ENCODE measurements at regions not wholly inside any gene's neighbourhood (a gene's known extent, or its start where the extent isn't known, plus 50 kb on each side); places are given as distances from the start of the nearest gene placed in this dataset.

- peak overlapping the region; percentile 53 to 63 for H3K27ac ChIP-seq
- WGBS, 10 experiments: 1 to 67% (median 31%) methylated on average over 1 to 6 of the region's 6 CpGs
- peak; percentile 59 to 100 (median 98) for ATAC-seq (replicated peaks in 6 of 8)
- H3K4me3 ChIP-seq: no peak overlapping the region
- in situ Hi-C loops (cut with MboI; ENCODE audit: low pct_unique_long_range_greater_than_20kb in 2 of 9, low sequenced_read_pairs in 9 of 9, unreplicated experiment in 9 of 9): loop anchor here in 2 of 9 experiments (10.0 to 25.0 kb wide), 2 partner anchors 526 to 539 kb away; partner anchors contain the start of gene KLF6 (in 1 of the 2)
- peaks cover 10 to 14% of the 10 kb centered on the region in 2 donors for H3K4me1 ChIP-seq (replicated peaks in 1 of 2)
Observed at GRCh38 chr10:3248526-3249306, 76.1 kb upstream of the PITRM1 start.

DNA sequence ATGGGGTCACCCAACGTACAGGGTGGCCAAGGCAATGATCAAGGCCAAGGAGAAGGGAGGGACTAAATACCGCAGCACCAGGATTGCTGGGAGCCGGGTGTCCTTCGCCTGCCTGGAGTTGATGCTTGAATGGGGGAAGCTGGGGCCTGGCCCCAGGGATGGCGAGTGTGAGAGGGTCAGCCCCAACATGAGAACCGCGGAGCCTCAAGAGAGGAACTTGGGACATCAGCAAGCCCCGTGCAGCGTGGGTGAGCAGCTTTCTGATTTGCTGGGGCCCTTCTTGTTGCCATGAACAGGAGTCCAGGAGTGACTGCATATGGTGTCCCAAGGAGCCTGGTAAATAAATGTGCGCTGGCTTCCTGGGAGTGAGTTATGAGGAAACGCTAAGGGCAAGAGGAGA lies 72.8 kb upstream of the PITRM1 start:
- 80 to 100% (median 100%) methylated on average over 1 to 9 of the region's 11 CpGs; no CpG with 5 or more reads in 1 of the 10 experiments for WGBS, 10 experiments
- in situ Hi-C loops (cut with MboI; ENCODE audit: low pct_unique_long_range_greater_than_20kb in 2 of 9, low sequenced_read_pairs in 9 of 9, unreplicated experiment in 9 of 9): loop anchor here in 2 of 9 experiments (10.0 to 25.0 kb wide), 2 partner anchors 529 to 542 kb away; partner anchors contain the start of gene KLF6 (in 1 of the 2)
- ATAC-seq (replicated peaks in 6 of 8): no peak
- Histone ChIP-seq H3K4me1 (replicated peaks in 1 of 2) (peaks cover 27 to 34% of the 10 kb centered on the region in 2 donors), H3K27ac (no peak overlapping the region), H3K4me3 (no peak overlapping the region)

DNA sequence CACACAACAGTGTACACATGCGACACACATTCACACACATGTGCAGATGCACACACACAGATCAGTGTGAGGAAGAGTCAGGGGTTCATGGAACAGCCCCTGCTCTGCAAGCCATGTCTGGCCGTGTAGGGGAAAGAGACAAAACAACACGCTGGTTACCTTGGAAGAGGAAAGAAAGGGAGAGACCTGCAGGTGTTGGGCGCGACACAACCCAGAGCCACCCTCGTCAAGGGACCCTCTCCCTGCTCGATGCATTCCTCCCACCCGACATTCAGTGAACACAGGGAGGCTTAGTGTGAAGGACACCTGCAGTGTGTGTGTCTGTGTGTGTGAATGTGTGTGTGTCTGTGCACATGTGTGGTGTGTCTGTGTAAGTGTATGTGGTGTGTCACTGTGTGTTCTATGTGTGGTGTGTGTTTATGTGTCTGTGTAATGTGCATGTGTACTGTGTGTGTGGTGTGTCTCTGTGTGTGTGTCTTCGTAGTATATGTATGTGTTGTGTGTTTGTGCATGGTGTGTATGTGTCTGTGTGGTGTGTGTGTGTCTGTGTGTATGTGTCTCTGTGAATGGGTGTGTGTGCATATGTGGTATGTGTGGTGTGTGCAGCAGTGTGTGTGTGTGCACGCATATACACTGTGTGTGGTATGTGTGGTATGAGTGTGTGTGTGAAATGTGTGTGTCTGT lies 69.5 kb upstream of the PITRM1 start:
- peaks cover 20 to 39% of the 10 kb centered on the region in 2 donors for H3K4me1 ChIP-seq (replicated peaks in 1 of 2)
- in situ Hi-C loops (cut with MboI; ENCODE audit: low pct_unique_long_range_greater_than_20kb in 2 of 9, low sequenced_read_pairs in 9 of 9, unreplicated experiment in 9 of 9): loop anchor here in 2 of 9 experiments (10.0 to 25.0 kb wide), 2 partner anchors 533 to 545 kb away; partner anchors contain the start of gene KLF6 (in 1 of the 2)
- peak overlapping the region; percentile 0 to 28 for H3K27ac ChIP-seq
- 50 to 86% (median 79%) methylated on average over 1 to 6 of the region's 10 CpGs; no CpG with 5 or more reads in 6 of the 10 experiments for WGBS, 10 experiments
- H3K4me3 ChIP-seq: no peak overlapping the region
- ATAC-seq (replicated peaks in 6 of 8): no peak

- Histone ChIP-seq H3K4me1 (replicated peaks in 1 of 2) (peaks cover 27 to 46% of the 10 kb centered on the region in 2 donors), H3K4me3 (no peak overlapping the region), H3K27ac (peak overlapping the region; percentile 0 to 28)
- in situ Hi-C loops (cut with MboI; ENCODE audit: low pct_unique_long_range_greater_than_20kb in 2 of 9, low sequenced_read_pairs in 9 of 9, unreplicated experiment in 9 of 9): loop anchor here in 2 of 9 experiments (10.0 to 25.0 kb wide), 2 partner anchors 533 to 546 kb away; partner anchors contain the start of gene KLF6 (in 1 of the 2)
- peak in 5 of 8 experiments; percentile 81 to 92 (median 91) for ATAC-seq (replicated peaks in 6 of 8)
- 40 to 100% (median 65%) methylated on average over 1 to 16 of the region's 24 CpGs; no CpG with 5 or more reads in 2 of the 10 experiments for WGBS, 10 experiments
Observed at GRCh38 chr10:3241274-3241921, 68.8 kb upstream of the PITRM1 start.

DNA sequence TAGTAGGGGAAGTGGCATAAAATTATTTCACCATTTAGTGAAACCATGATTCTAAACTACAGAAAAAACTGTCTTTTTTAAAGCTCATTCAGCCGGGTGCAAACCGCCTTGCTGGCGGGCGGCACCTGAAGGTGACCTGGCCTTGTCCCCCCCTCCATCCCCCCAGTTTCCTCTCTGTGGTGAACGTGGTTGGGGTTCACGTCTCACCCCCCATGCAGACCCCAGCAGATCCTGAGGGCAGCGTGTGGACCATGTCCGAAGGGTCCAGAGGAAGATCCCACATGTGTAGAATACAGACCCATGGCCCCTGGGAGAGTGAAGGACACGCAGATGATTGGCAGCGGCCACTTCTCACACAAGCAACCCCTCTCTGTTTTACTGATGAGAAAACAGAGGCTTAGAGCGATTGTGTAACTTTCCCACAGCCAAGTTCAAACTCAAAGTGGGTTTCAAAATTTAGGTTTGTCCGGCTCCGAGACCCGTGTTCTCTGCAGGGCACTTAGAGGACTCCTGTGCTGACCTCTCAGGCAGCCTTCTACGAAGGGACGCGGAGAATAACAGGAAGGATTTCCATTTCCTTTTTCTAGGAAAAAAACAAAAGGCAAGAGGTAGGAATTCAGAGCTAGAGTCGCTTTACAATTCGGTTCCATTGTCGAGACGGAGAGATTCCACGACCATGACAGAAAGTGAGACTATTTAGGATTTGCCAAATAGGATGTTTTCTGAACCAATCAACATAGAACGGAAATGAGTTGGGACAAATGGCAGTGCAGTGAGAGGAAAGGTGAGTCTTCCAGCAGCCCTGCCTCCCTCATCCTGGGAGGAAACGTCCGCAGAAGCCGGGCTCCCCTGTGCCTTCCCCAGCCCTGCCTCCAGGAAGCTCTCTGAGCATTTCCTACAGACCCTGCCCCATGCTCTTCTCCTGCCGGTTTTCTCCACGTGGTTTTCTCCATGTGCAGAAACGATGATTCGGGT lies 67.6 kb upstream of the PITRM1 start:
- Histone ChIP-seq H3K27ac (no peak overlapping the region), H3K4me1 (replicated peaks in 1 of 2) (peaks cover 27 to 47% of the 10 kb centered on the region in 2 donors), H3K4me3 (no peak overlapping the region)
- in situ Hi-C loops (cut with MboI; ENCODE audit: low pct_unique_long_range_greater_than_20kb in 2 of 9, low sequenced_read_pairs in 9 of 9, unreplicated experiment in 9 of 9): loop anchor here in 2 of 9 experiments (10.0 to 25.0 kb wide), 2 partner anchors 535 to 547 kb away; partner anchors contain the start of gene KLF6 (in 1 of the 2)
- 67 to 93% (median 90%) methylated on average over 1 to 16 of the region's 30 CpGs; no CpG with 5 or more reads in 3 of the 10 experiments for WGBS, 10 experiments
- ATAC-seq (replicated peaks in 6 of 8): peak in 1 of 8 experiments; percentile 17

DNA sequence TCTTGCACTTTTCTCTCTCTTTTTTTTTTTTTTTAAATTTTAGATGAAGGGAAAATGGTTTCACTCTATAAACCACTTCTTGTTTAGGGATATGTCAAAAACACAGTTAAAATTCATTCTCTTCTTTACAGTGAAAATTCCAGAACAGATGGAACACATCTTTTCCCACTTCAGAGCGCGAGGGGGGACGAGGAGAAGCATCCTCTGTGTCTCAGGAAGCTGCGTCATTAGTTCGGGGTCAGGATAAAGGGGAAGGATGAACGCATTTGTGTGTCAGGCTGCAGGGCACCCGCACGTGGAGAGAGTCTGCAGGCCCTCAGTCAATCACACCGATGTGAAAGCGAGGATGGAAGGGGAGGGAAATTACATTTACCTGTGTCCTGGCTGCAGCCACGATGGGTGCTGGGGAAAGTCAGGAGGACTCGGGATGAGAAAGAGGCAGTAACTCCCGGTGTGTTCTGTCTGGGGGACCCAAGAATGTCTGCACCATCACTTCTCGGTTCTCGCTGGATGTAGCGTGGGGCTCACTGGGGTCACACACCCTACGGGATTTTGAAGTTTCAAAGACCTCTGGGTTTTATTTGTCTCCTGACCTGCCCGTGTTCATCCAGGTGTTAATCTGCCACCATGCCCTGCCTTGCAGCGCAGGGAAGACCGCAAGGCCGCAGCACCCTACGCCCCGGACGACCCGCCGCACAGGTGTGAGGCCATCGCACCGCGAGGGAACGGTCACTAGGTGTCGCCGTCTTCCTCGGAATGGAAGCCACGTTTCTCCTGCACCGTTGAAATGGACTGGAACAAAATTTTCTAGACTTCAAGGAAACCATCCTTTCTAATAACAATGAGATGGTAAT lies 66.7 kb upstream of the PITRM1 start:
- no peak overlapping the region for H3K4me3 ChIP-seq
- H3K27ac ChIP-seq: no peak overlapping the region
- peaks cover 27 to 47% of the 10 kb centered on the region in 2 donors for H3K4me1 ChIP-seq (replicated peaks in 1 of 2)
- WGBS, 10 experiments: 0 to 77% (median 19%) methylated on average over 1 to 15 of the region's 35 CpGs
- in situ Hi-C loops (cut with MboI; ENCODE audit: low pct_unique_long_range_greater_than_20kb in 2 of 9, low sequenced_read_pairs in 9 of 9, unreplicated experiment in 9 of 9): loop anchor here in 1 of 9 experiments (25.0 kb wide), 1 partner anchor 548 kb away; the partner anchor contains the start of gene KLF6
- ATAC-seq (replicated peaks in 6 of 8): peak; percentile 38 to 98 (median 64)

GRCh38 chr10:3238115-3238871 lies 65.7 kb upstream of the PITRM1 start:
- H3K4me1 ChIP-seq (replicated peaks in 1 of 2): peaks cover 27 to 47% of the 10 kb centered on the region in 2 donors
- ATAC-seq (replicated peaks in 6 of 8): peak in 1 of 8 experiments; percentile 36
- H3K4me3 ChIP-seq: no peak overlapping the region
- no peak overlapping the region for H3K27ac ChIP-seq
- WGBS, 10 experiments: 50 to 93% (median 82%) methylated on average over 2 to 13 of the region's 26 CpGs; no CpG with 5 or more reads in 1 of the 10 experiments
- in situ Hi-C loops (cut with MboI; ENCODE audit: low pct_unique_long_range_greater_than_20kb in 2 of 9, low sequenced_read_pairs in 9 of 9, unreplicated experiment in 9 of 9): loop anchor here in 1 of 9 experiments (25.0 kb wide), 1 partner anchor 549 kb away; the partner anchor contains the start of gene KLF6

GRCh38 chr10:3237530-3237929 lies 64.9 kb upstream of the PITRM1 start:
- Histone ChIP-seq H3K4me3 (no peak overlapping the region), H3K27ac (no peak overlapping the region), H3K4me1 (replicated peaks in 1 of 2) (peaks cover 27 to 43% of the 10 kb centered on the region in 2 donors)
- ATAC-seq (replicated peaks in 6 of 8): no peak
- in situ Hi-C loops (cut with MboI; ENCODE audit: low pct_unique_long_range_greater_than_20kb in 2 of 9, low sequenced_read_pairs in 9 of 9, unreplicated experiment in 9 of 9): loop anchor here in 1 of 9 experiments (25.0 kb wide), 1 partner anchor 550 kb away; the partner anchor contains the start of gene KLF6
- WGBS, 10 experiments: 80 to 100% (median 88%) methylated on average over 1 to 5 of the region's 13 CpGs; no CpG with 5 or more reads in 4 of the 10 experiments

- WGBS, 10 experiments: 40 to 94% (median 80%) methylated on average over 1 to 6 of the region's 15 CpGs; no CpG with 5 or more reads in 3 of the 10 experiments
- peaks cover 21 to 37% of the 10 kb centered on the region in 2 donors for H3K4me1 ChIP-seq (replicated peaks in 1 of 2)
- no peak overlapping the region for H3K4me3 ChIP-seq
- in situ Hi-C loops (cut with MboI; ENCODE audit: low pct_unique_long_range_greater_than_20kb in 2 of 9, low sequenced_read_pairs in 9 of 9, unreplicated experiment in 9 of 9): loop anchor here in 1 of 9 experiments (25.0 kb wide), 1 partner anchor 550 kb away; the partner anchor contains the start of gene KLF6
- peak in 3 of 8 experiments; percentile 25 to 33 (median 32) for ATAC-seq (replicated peaks in 6 of 8)
- no peak overlapping the region for H3K27ac ChIP-seq
Observed at GRCh38 chr10:3236644-3237404, 64.2 kb upstream of the PITRM1 start.
